Activated CD4-positive, alpha-beta T cell treated with anti-CD3 and anti-CD28 coated beads, Interleukin-2, amount 50 U/mL, for 4 hours (primary cell): ENCODE measurements at regions not wholly inside any gene's neighbourhood (a gene's known extent, or its start where the extent isn't known, plus 50 kb on each side); places are given as distances from the start of the nearest gene placed in this dataset.
A peak's percentile ranks its signal among the peaks of the same experiment; 100 is the strongest.

ENCODE experiments used
- DNase-seq, 2 experiments: peaks; one replicate each; pipeline ENCODE4 v3.0.0-alpha.2; 2020

DNA sequence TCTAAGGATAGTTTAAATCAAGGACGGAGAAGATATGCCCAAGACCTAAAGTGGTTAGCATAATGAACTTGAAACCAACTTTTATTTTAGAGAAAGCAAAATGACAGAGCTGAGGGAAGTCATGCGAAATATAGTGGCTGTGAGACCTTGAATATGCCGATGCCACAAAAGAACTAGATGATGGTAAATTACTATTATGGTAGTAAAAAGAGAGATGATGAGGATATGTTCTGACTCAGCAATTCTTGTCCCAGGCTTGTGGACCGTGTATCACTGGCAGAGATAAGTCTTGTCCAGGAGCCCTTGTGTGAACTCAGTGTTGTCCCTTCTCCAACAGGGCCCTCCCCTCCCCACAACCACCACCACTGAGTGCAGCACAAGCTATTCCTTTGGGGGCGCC lies 1605.6 kb upstream of the TENM3 start:
- DNase-seq = no peak

GRCh38 chr4:180640193-180640592 lies 1603.0 kb upstream of the TENM3 start:
- DNase-seq = no peak

DNA sequence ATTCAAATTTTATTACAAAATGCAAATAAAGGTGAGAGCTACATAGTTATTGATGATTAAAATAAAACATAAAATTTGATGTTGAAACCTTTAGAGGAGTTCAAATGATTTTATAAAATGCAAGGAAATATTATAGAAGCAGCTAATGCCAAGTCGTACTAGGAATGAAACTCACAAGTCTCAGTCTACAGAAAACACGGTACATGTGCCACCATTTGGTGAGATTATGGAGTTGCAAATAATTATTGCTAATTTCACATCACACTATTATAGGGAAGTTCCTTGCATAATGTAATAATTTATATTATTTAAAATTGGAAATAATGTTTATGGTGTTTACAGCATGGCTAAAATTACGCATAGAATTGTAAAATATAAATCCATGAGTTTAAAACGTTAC lies 1601.7 kb upstream of the TENM3 start:
- no peak for DNase-seq

GRCh38 chr4:180642732-180643131 lies 1600.5 kb upstream of the TENM3 start:
- no peak for DNase-seq

DNA sequence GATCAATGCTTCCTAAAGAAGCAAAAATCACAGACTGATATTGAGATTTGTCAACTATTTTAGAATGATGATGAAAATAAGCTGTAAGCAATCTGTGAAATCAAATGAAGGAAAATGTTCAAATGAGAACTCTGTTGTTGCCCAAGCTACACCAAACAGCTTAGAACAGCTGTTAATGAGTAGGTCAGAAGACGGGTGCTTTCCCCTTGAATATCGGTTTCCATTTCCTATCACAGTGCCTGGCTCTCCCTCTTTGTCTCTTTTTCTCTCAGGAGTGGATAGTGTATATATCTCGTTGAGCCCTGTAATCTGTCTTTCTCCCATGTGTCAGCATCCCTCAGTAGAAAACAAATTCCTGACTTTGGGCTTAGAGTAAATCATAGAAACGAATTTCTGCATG lies 1592.9 kb upstream of the TENM3 start:
- DNase-seq = no peak

- DNase-seq = no peak
These were observed 1590.7 kb upstream of the TENM3 start for GRCh38 chr4:180652533-180652932.

GRCh38 chr4:180655886-180656285 lies 1587.3 kb upstream of the TENM3 start:
- DNase-seq = no peak

DNA sequence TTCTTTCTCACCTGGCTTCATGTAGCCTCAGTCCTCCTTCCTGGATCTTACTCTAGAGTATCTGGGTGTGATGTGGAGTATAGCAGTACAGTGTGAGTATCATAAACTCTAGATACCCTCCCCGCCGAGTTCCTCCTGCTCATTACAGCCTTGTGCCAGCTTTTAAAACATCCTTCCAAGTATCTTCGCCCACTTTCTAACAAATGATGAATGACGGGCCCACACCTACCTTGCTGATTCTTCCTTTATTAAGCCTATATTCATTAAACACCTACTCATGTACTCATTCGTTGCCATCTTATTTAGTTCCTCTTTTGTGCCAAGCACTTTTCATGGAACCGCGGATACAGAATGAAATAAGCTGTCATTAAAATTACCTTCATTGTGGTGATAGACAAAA lies 1585.3 kb upstream of the TENM3 start:
- DNase-seq = no peak

DNA sequence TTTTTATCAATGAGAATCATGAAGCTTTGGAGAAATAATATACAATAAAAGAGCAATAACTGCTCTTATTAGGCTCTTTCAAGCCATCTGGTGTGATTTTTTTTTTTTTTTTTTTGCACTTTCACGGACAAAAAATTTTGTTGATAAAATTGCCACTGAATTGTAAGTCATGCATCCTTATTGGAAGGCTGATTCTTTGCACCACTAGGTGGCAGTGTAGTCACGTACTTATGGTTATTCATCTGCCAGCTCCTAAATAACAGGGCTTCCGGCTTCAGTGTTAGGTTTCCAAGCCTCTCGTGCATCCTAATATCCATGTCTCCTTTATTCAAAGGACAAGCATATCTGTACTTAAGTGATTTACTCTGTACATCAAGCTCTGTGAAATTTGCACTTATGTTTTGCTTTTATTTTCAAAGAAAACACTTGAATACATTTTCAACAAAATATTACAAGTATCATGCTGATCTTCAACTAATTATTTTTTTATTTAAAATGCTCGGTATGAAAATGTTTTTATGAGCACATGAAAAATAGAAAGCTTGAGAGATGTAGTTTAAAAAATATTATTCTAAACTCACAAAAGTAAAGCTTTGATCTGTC lies 1578.3 kb upstream of the TENM3 start:
- peak; percentile 7 to 27 for DNase-seq

DNA sequence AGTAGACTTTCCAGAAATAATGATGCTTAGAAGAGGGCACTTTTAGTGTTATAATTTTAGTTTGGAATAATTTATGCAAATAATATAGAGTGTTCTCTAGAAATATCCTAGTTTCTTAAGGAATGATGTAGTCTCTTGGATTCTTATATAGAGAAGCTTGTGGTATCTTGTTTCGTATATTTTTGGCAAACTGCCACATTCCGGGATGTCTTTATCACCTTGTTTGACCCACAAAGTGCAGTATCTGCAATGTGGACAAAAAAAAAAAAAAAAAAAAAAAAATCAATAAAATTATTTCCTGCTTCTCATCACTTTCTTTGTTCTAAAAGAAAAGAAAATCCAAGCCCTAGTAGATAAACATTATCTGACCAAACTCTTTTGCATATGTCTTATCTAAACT lies 1577.7 kb upstream of the TENM3 start:
- DNase-seq = no peak

DNA sequence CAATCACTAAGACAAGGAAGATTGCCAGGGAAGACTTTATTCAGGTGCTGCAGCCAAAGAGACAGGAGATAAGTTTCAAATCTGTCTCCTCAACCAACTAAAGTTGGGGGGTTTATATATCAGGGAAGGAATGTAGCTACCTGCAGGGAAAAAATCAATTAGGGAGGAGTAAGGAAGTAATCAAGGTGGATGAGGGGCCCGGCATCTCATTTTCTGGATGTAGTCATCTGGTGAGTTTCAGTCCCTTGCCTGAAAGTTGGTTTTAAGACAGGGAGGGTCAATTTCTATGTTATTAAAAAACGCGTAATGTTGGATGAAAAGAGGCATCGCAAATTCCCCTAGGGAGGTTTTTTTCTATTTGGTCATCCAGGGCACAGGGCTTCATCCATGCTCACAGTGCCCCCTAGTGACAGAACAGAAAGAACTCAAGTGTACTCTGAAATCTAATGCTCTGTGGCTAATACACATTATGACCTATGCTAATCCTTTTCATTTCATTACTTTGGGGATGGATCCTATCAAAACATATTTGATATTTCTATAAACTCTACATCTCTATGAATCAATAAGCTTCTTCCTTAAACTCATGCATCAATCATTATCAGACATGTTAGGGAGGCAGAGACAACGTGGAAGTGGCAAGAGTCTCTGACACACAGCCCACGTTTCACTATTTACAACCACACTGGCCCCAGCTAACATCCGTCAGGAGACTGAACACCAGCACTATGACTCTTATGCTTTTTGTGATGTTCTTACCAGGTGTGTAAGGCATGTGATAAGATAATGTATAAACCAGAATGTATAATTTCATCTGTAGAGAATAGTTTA lies 1577.0 kb upstream of the TENM3 start:
- DNase-seq = no peak

DNA sequence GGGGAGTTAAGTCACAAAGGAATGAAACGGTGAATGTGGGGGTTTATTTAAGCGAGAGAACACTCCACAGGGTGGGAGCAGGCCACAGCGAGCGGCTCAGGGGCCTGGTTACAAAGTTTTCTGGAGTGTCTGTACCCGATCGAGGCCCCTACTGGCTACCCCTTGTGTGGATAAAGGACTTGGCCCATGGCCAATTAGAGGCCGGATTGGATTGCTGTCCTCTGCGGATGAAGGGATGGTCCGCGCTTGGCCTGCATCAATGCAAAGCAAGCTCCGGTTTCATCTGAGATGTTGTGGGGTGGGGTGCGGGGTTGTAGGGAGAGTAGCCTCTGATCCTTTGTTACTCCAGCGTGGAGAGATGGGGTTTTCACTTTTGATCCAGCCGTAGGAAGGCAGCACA lies 1574.5 kb upstream of the TENM3 start:
- no peak for DNase-seq

GRCh38 chr4:180669680-180670079 lies 1573.5 kb upstream of the TENM3 start:
- no peak for DNase-seq

DNA sequence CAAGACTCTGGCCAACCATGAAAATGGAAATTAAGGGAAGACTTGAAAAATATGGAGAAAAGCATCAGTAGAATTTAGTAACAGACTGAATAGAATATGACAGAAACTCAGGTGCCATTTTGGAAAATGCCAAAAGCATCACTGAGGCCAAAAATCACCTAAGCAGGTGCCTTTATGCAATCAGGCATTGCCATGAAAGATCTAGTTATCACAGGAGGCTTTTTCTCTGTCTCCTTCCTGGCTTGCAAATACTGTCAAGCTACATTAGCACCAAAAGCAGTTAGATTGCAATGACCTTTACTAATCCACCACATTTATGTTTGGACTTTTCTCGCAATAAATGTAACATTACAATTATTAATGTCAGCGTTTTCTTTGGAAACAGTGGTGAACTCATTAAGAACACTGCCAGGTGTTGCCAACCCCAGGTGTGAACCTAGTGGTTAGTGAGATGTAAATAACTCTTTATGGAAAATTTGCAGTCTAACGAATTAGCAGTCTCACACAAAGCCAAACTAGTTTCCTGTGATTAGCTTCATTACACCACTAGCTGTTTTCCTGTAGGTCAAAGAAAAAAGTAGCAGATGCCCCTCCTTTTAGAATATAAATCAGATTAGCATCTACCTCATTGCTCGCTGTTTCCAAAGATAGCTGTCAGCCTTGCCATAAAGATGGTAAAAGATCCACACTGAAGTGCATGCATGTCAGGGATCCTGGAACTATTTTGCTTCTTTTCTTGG lies 1568.4 kb upstream of the TENM3 start:
- DNase-seq = no peak

DNA sequence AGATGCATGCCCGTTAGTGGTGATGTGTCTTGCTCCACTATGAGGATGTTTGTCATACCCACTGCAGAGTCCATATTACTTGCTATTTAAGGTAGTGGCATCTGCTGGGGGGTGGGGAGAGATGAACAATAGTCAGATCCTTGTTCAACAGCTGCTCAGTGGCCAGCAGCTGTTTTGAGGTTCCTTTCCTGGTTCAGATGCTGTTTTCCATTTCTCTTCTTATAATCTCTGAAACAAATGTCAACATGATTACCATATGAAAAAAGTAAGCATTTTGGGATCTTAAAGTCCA lies 1567.9 kb upstream of the TENM3 start:
- DNase-seq = no peak

DNA sequence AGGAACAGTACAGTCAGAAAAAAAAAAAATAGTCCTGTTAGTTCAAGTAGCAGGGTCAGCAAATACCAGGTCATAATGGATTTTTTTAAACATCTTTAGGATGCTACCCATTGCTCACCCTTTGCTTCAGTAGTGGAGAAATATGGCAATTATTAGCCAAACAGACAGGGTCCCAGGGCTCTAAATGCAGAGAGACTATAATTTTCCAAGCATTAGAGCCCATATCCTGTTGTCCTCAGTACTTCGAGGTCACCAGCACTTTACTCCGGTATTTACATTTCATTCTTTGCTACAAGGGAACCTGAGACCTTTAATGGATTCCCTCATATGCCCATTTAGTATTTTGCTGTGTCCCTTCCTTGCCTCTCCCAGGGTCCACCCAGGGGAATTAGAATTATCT lies 1562.9 kb upstream of the TENM3 start:
- no peak for DNase-seq

GRCh38 chr4:180682776-180683175 lies 1560.4 kb upstream of the TENM3 start:
- DNase-seq = no peak

- no peak for DNase-seq
These were observed 1560.0 kb upstream of the TENM3 start for GRCh38 chr4:180683186-180683585.

DNA sequence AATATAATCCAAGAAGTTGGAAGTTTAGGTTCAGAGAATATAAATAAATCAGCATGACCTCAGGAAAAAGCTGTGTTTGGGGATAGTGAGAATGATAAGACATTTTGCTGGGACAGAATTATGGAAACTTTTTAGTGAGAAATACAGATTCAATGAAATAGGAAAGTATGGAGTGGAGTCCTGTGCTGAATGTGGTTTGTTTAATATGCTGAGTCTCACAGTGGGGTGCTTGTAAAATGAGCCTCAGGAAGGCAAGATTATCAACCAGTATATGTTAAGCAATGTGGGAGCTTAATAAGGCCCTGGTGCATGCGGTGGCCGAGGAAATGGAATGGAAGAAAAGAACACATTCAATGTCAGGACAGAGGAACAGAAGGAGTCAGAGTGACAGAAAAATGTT lies 1554.7 kb upstream of the TENM3 start:
- DNase-seq = no peak

- DNase-seq = no peak
These were observed 1548.3 kb upstream of the TENM3 start for GRCh38 chr4:180694875-180695274.

DNA sequence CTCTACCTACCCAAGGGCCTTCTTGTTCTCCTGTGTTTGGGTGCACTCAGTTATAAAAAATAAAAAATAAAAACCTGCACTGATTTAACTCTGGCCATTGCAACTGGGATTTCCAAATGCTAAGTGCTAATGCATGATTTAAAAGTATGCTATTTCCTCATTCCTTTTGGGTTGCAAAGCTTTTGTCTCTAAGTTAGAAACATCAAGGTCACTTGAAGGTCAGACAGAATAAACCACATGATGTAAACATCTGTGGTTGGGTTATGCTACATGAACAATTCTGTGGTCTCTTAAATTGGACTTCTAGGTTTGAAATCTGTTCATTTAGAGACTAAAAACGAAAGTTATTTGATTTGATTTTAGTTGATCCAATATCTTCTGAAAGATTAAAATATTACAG lies 1547.4 kb upstream of the TENM3 start:
- DNase-seq = no peak

DNA sequence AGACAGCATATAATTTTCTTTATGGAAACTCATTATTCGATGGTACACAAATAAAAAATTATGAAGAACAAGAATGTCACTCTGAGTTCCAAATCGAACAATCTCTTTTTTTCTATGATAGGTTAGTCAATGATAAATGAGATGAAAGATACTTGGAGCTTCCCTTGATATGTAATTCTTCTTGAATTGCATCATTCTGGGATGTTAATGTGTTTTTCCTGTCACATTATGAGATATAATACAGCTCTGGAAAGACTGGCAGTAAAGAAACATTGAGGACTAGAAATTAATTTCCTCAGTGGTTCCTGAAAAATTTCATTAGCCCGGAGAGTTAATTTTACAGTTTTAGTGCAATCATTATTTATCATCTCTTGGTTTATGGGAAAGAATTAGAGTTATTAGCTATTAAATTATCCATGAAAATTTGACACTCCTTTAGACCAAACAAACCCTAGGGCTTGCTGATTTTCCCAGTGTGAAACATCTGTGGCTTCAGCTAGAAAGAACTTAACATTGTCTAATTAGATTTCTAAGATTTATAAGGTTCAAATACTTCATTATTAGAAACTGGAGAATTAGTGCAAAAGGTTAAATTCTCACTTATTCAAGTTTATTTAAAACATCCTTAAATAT lies 1546.6 kb upstream of the TENM3 start:
- DNase-seq = no peak

DNA sequence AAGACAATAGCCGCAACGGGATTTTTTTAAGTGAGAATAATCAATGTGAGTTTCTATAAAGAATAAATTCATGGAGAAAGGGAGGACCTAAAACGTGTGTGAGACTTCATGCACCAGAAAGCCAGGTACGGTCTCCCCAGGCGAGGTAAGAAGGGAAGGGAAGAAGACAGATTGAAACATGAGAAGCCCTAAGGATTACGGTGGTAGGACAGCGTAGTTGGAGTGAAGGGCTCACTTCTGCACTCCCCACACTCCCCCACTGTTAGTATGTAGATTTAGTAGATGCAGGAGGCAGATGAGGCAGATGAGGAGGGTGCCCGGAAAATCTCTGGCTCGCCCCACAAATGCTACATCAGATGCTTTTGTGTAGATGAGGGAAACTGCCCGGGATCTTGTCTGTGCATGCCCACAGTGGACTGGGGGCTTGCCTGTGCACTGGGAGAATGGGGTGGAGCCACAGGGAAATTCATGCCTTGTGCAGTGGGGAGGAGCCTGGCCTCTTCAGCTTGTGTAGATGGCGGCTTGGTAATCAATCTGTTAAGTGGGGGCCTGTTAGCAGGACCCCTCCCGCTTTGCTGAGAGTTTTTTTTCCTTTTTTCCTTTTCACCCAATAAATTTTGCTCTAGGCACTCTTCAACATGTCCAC lies 1544.5 kb upstream of the TENM3 start:
- no peak for DNase-seq
